GM23248 (cell line): ENCODE measurements at regions not wholly inside any gene's neighbourhood (a gene's known extent, or its start where the extent isn't known, plus 50 kb on each side); places are given as distances from the start of the nearest gene placed in this dataset.
"Not testable (repeated sequence)": the region's sequence is repeated elsewhere in the genome, so short reads cannot be mapped to it uniquely, and the experiment has no call there.

ENCODE experiments used
- DNase-seq: peaks from one replicate; pipeline ENCODE4 v3.0.0-alpha.2; 2015
- H2AFZ ChIP-seq: fragments of 200-600 bp; sonication (generic); 2 replicates; pipeline ENCODE4 v1.6.1; 2016; ENCODE audit warnings: antibody characterized with exemption
- H3F3A ChIP-seq: fragments of 200-600 bp; sonication (generic); 2 replicates; pipeline ENCODE4 v1.6.1; 2016; ENCODE audit warnings: mild to moderate bottlenecking, antibody characterized with exemption, mixed run types; ENCODE audit not compliant: insufficient read depth
- H3K27ac ChIP-seq: fragments of 200-600 bp; sonication (generic); 2 replicates; pipeline ENCODE4 v1.5.1; 2016; ENCODE audit warnings: mild to moderate bottlenecking
- H3K27me3 ChIP-seq: fragments of 200-600 bp; sonication (generic); replicated peaks from 2 replicates; pipeline ENCODE4 v1.6.1; 2016; ENCODE audit warnings: mild to moderate bottlenecking; ENCODE audit not compliant: insufficient read depth
- H3K36me3 ChIP-seq: fragments of 200-600 bp; sonication (generic); 2 replicates; pipeline ENCODE4 v1.6.1; 2016; ENCODE audit warnings: low read depth, mild to moderate bottlenecking
- H3K4me1 ChIP-seq: fragments of 200-600 bp; sonication (generic); 2 replicates; pipeline ENCODE4 v1.6.1; 2016; ENCODE audit warnings: mild to moderate bottlenecking; ENCODE audit not compliant: insufficient read depth
- H3K4me2 ChIP-seq: fragments of 200-600 bp; sonication (generic); one replicate; pipeline ENCODE4 v1.6.1; 2016; ENCODE audit warnings: mild to moderate bottlenecking; ENCODE audit not compliant: unreplicated experiment
- H3K4me3 ChIP-seq: fragments of 200-600 bp; sonication (generic); 2 replicates; pipeline ENCODE4 v1.5.1; 2016; ENCODE audit warnings: mild to moderate bottlenecking
- H3K79me2 ChIP-seq: fragments of 200-600 bp; sonication (generic); 2 replicates; pipeline ENCODE4 v1.6.1; 2016; ENCODE audit warnings: mild to moderate bottlenecking; ENCODE audit not compliant: insufficient read depth
- H3K9ac ChIP-seq: fragments of 200-600 bp; sonication (generic); 2 replicates; pipeline ENCODE4 v1.6.1; 2016; ENCODE audit warnings: mild to moderate bottlenecking
- H3K9me2 ChIP-seq: fragments of 200-600 bp; sonication (generic); 2 replicates; pipeline ENCODE4 v1.6.1; 2016; ENCODE audit warnings: mixed run types, mild to moderate bottlenecking, moderate library complexity; ENCODE audit not compliant: insufficient read depth
- H3K9me3 ChIP-seq: fragments of 200-600 bp; sonication (generic); one replicate; pipeline ENCODE4 v1.6.1; 2017; ENCODE audit warnings: low read depth
- H4K20me1 ChIP-seq: fragments of 200-600 bp; sonication (generic); 2 replicates; pipeline ENCODE4 v1.6.0; 2016; ENCODE audit not compliant: insufficient read depth
- EZH2 ChIP-seq: fragments of 200-600 bp; sonication (generic); IDR thresholded peaks from 2 replicates; pipeline ENCODE4 v1.6.1; 2018; ENCODE audit warnings: antibody characterized with exemption, mild to moderate bottlenecking; ENCODE audit not compliant: insufficient read depth, poor library complexity, severe bottlenecking
- EZH2phosphoT487 ChIP-seq: fragments of 200-600 bp; sonication (generic); IDR thresholded peaks from 2 replicates; pipeline ENCODE4 v1.6.1; 2018; ENCODE audit warnings: antibody characterized with exemption, moderate library complexity, mild to moderate bottlenecking, low read depth; ENCODE audit not compliant: insufficient read depth
- WGBS, 2 experiments: methylation state at CpG; one replicate each; pipeline ENCODE4 v1.1.6; 2015 to 2017; ENCODE audit warnings: low lambda C conversion rate in 2 of 2, low coverage in 1 of 2; ENCODE audit errors: missing lambda C conversion rate in 2 of 2; 5-methylcytosine and 5-hydroxymethylcytosine counted together
- in situ Hi-C: fragments of 300-500 bp; cut with MboI; formaldehyde crosslinking; loops from 2 replicates; pipeline ENCODE4 v1.15.0; 2020

DNA sequence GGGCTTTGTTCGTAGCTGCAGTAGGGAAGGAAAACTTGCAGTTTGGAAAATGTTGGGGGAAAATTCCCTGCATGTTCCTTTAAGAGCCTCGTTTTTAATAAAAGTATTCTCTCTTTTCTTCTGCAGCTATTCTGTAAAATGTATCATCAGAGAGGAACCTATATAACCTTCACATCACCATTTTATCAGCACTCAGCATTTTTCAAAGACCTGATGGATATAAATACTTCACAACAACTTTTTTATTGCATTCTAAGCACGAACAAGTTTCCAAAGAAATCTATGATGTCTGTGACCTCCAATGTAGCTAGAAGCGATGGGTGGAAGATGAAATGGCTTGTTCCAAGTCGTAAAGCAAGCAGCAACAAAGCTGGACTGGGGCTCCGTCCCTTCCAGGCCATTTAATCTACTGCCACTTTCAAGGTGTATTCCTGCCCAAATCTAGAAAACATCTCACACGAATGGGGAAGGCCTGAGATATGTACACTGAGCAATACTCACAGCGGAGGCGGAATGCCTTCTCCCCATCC lies 84.0 kb downstream of the NSUN2 start:
- Histone ChIP-seq H3K79me2 (no peaks in the 10 kb centered on the region), H3K27me3 (no peaks in the 10 kb centered on the region), H3K27ac (no peak overlapping the region), H3K4me2 (no peak overlapping the region), H3F3A (no peaks in the 10 kb centered on the region), H3K4me1 (no peaks in the 10 kb centered on the region), H3K9ac (no peak overlapping the region), H3K36me3 (no peaks in the 10 kb centered on the region), H2AFZ (no peak overlapping the region), H3K9me2 (no peaks in the 10 kb centered on the region), H3K9me3 (no peaks in the 10 kb centered on the region), H3K4me3 (no peak overlapping the region), H4K20me1 (no peaks in the 10 kb centered on the region)
- TF ChIP-seq EZH2phosphoT487, result no peak
- TF ChIP-seq EZH2, result no peak
- DNase-seq, result no peak
- WGBS, 2 experiments, result 25 to 27% methylated on average over 9 of the region's 9 CpGs
- in situ Hi-C loops, result no loop called here

DNA sequence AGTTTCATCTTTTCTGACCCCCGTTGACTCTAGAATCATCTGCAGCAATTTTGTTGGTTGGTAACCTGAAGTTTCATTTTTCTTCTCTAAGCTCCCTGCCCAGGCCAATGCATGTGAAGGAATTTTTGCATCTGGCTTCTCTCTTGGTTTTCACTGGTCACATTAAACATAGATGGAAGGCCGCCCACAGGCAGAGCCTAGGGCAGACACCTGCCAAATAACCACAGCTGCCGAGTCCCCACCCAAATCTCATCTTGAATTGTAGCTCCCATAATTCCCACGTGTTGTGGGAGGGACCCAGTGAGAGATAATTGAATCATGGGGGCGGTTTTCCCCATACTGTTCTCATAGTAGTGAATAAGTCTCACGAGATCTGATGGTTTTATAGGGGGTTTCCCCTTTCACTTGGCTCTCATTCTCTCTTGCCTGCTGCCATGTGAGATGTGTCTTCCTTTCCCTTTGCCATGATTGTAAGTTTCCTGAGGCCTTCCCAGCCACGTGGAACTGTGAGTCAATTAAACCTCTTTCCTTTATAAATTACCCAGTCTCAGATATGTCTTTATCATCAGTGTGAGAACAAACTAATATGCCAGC lies 84.8 kb downstream of the NSUN2 start:
- H3K9ac ChIP-seq, H3K9me3 ChIP-seq, H3K4me1 ChIP-seq, H3K4me3 ChIP-seq, H3K9me2 ChIP-seq, H3F3A ChIP-seq, in situ Hi-C loops, H3K4me2 ChIP-seq, H3K36me3 ChIP-seq, H2AFZ ChIP-seq, H3K27me3 ChIP-seq, H3K27ac ChIP-seq, DNase-seq, H4K20me1 ChIP-seq, H3K79me2 ChIP-seq: not testable (repeated sequence)
- 14 to 21% methylated on average over 7 of the region's 7 CpGs for WGBS, 2 experiments

DNA sequence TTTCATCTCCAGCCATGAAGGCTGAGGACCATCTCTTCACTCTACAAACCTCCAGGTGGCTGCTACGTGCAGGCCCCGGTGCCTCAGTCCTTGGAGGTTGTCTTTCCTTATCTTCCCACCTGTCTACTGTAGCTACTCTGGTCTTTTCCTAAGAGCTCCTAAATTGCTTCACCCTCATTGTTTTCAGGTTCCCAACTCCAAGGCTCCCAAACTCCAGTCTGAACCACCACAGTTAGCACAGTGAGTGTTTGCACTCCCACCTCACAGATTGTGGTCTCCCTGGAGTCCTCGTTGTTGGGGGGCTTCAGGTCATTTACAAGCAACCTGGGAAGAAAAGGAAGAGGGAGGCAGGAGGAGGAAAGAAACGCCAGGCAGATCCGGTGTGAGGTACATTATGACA lies 85.3 kb downstream of the NSUN2 start:
- H3K79me2 ChIP-seq, result no peaks in the 10 kb centered on the region
- no peak overlapping the region for H3K4me2 ChIP-seq
- no peak overlapping the region for H3K27ac ChIP-seq
- no peaks in the 10 kb centered on the region for H3K9me3 ChIP-seq
- in situ Hi-C loops, result no loop called here
- WGBS, 2 experiments, result 23 to 33% methylated on average over 5 of the region's 5 CpGs
- H3K36me3 ChIP-seq, result no peaks in the 10 kb centered on the region
- no peaks in the 10 kb centered on the region for H3K4me1 ChIP-seq
- no peak for DNase-seq
- no peaks in the 10 kb centered on the region for H3K9me2 ChIP-seq
- H3F3A ChIP-seq, result no peaks in the 10 kb centered on the region
- TF ChIP-seq EZH2phosphoT487, result no peak
- no peak for TF ChIP-seq EZH2
- H3K27me3 ChIP-seq, result no peaks in the 10 kb centered on the region
- H3K9ac ChIP-seq, result no peak overlapping the region
- H3K4me3 ChIP-seq, result no peak overlapping the region
- no peak overlapping the region for H2AFZ ChIP-seq
- no peaks in the 10 kb centered on the region for H4K20me1 ChIP-seq

DNA sequence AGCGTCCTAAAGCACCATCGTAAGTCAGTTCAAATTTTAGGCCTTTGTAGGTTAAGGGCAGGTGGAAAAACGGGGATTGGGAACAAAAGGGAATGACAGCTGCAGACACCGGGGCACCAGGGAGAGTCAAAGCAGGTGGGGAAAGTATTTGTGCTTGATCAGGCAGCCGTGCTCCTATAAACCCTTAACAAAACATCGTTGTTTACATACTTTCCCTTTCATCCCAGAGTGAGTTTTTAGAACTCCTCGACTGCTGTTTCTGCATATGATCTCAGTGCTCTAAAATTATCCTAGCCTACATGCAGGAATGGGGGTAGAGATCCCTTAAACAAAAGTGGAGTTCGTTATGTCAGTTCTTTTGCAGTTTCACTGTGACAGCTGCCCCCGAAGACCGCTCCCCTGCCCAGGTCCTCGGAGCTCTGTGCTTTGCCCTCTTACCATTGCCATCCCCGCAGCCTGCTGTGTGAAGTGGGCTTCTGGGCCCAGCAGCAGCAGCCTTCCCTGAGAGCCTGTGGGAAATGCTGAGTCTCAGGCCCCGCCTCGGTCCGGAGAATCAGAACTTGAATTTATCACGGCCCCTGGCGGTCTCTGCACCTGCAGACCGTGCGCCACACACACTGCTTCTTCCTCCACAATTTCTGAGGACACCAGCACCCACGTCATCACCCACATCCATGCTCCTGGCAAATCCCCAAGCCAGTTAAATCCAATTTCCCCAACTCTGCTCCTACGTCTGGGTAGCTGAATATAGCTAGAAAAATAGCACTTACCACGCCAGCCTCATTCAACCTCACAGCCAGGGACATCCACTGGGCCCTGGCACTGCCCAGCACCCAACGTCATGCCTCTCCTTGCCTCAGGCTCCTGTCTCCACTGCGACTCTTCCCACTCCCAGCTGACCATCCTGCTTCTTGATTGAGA lies 86.8 kb downstream of the NSUN2 start:
- Histone ChIP-seq H2AFZ (no peak overlapping the region), H4K20me1 (no peaks in the 10 kb centered on the region), H3K79me2 (no peaks in the 10 kb centered on the region), H3K27me3 (no peaks in the 10 kb centered on the region), H3K9me2 (no peaks in the 10 kb centered on the region), H3K9me3 (no peaks in the 10 kb centered on the region), H3K36me3 (no peaks in the 10 kb centered on the region), H3K9ac (no peak overlapping the region), H3F3A (no peaks in the 10 kb centered on the region), H3K4me3 (no peak overlapping the region), H3K4me1 (no peaks in the 10 kb centered on the region), H3K4me2 (no peak overlapping the region), H3K27ac (no peak overlapping the region)
- in situ Hi-C loops, result no loop called here
- WGBS, 2 experiments, result 36 to 39% methylated on average over 24 of the region's 24 CpGs
- peak; percentile 8 for DNase-seq
- TF ChIP-seq EZH2 (no peak), EZH2phosphoT487 (no peak)
